Activated naive CD8-positive, alpha-beta T cell treated with anti-CD3 and anti-CD28 coated beads, Interleukin-2, amount 10 ng/mL, durations not matched to agents 7 days and 5 days (primary cell): ENCODE measurements at regions not wholly inside any gene's neighbourhood (a gene's known extent, or its start where the extent isn't known, plus 50 kb on each side); places are given as distances from the start of the nearest gene placed in this dataset.

Experiments
- ATAC-seq: fragments of 150-1000 bp; cut with Tn5 transposase; one replicate; pipeline ENCODE4 v1.10.0; 2021; ENCODE audit warnings: low read depth, moderate library complexity
- POLR2A ChIA-PET: fragments of 350-600 bp; sonication (Branson Sonifier 250); formaldehyde crosslinking; loops from one replicate; lab custom pipeline; 2021; ENCODE audit warnings: antibody characterized with exemption; lab: Charles Lee
- DNase-seq: peaks from one replicate; pipeline ENCODE4 v3.0.0; 2021
- H3K27ac Mint-ChIP-seq: one replicate; pipeline ENCODE4 v1.8.0; 2022; ENCODE audit warnings: mild to moderate bottlenecking, mixed read lengths
- H3K27me3 Mint-ChIP-seq: one replicate; pipeline ENCODE4 v1.8.0; 2022; ENCODE audit warnings: mild to moderate bottlenecking, moderate library complexity, mixed read lengths
- H3K36me3 Mint-ChIP-seq: one replicate; pipeline ENCODE4 v1.8.0; 2021; ENCODE audit warnings: mild to moderate bottlenecking, mixed read lengths
- H3K4me1 Mint-ChIP-seq: one replicate; pipeline ENCODE4 v1.8.0; 2021; ENCODE audit warnings: mixed read lengths
- H3K4me3 Mint-ChIP-seq: one replicate; pipeline ENCODE4 v1.8.0; 2022; ENCODE audit warnings: mild to moderate bottlenecking, moderate library complexity, mixed read lengths
- H3K9me3 Mint-ChIP-seq: one replicate; pipeline ENCODE4 v1.8.0; 2021; ENCODE audit warnings: mixed read lengths

GRCh38 chr13:70895599-70895998 lies 787.3 kb upstream of the KLHL1 start:
- Mint-ChIP-seq H3K4me3 (no peak overlapping the region), H3K9me3 (no peaks in the 10 kb centered on the region), H3K36me3 (no peaks in the 10 kb centered on the region), H3K27me3 (no peaks in the 10 kb centered on the region), H3K4me1 (no peaks in the 10 kb centered on the region), H3K27ac (no peak overlapping the region)
- POLR2A ChIA-PET: no interaction called here
- no peak for DNase-seq
- no peak for ATAC-seq

- no peak for ATAC-seq
- no peak for DNase-seq
- no peak overlapping the region for H3K4me3 Mint-ChIP-seq
- no peaks in the 10 kb centered on the region for H3K36me3 Mint-ChIP-seq
- H3K27me3 Mint-ChIP-seq: no peaks in the 10 kb centered on the region
- no peak overlapping the region for H3K27ac Mint-ChIP-seq
- H3K9me3 Mint-ChIP-seq: no peaks in the 10 kb centered on the region
- H3K4me1 Mint-ChIP-seq: no peaks in the 10 kb centered on the region
- POLR2A ChIA-PET: no interaction called here
Observed at GRCh38 chr13:70894258-70894657, 786.0 kb upstream of the KLHL1 start.

DNA sequence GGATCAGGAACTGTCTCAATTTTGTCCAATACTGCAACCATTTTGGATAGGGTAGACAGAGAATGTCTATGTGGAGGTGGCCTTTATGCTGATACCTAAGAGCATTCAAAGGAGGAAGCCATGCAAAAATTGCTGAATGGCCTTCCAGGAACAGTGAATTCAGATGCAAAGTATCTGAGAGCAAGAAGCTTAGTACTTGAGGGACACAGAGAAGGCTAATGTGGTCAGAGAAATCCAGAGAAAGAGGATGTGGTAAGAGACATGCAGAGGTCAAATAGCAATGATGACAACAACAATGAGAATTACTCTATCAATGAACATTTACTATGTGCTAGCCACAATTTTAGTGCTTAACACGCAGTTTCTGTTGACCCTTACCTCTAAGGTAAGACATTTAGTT lies 785.6 kb upstream of the KLHL1 start:
- H3K36me3 Mint-ChIP-seq: no peaks in the 10 kb centered on the region

DNA sequence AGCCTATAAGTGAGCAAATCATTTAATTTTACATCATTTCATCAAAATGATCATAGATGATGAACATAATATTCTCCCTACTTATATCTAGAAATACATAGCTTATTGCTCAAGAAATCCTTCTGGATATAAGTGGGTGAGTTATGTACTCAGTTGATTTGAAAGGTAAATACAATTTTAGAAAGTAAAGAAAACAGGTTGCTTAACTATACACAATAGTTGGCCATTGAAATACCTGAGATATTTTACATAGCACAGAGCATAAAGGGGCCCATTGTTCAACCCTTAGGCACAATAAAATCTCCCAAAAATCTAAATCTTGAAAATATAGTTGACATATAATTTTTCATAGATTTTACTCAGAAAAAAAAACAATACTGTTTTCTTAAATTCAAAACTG lies 782.0 kb upstream of the KLHL1 start:
- no peak for DNase-seq
- no peaks in the 10 kb centered on the region for H3K27me3 Mint-ChIP-seq
- H3K4me3 Mint-ChIP-seq: no peak overlapping the region
- no peaks in the 10 kb centered on the region for H3K36me3 Mint-ChIP-seq
- POLR2A ChIA-PET: no interaction called here
- no peaks in the 10 kb centered on the region for H3K4me1 Mint-ChIP-seq
- H3K9me3 Mint-ChIP-seq: peaks cover 4% of the 10 kb centered on the region
- no peak overlapping the region for H3K27ac Mint-ChIP-seq
- ATAC-seq: no peak

More for the DNA sequence above, 785.6 kb upstream of the KLHL1 start:
- Mint-ChIP-seq H3K4me1 (no peaks in the 10 kb centered on the region), H3K4me3 (no peak overlapping the region), H3K27ac (no peak overlapping the region), H3K27me3 (no peaks in the 10 kb centered on the region), H3K9me3 (no peaks in the 10 kb centered on the region)
- no peak for DNase-seq
- POLR2A ChIA-PET: no interaction called here
- ATAC-seq: no peak

- POLR2A ChIA-PET: no interaction called here
- no peaks in the 10 kb centered on the region for H3K36me3 Mint-ChIP-seq
- DNase-seq: no peak
- H3K27me3 Mint-ChIP-seq: no peaks in the 10 kb centered on the region
- no peak overlapping the region for H3K4me3 Mint-ChIP-seq
- ATAC-seq: no peak
- H3K4me1 Mint-ChIP-seq: no peaks in the 10 kb centered on the region
- H3K9me3 Mint-ChIP-seq: peaks cover 4% of the 10 kb centered on the region
- H3K27ac Mint-ChIP-seq: no peak overlapping the region
Observed at GRCh38 chr13:70889163-70889562, 780.9 kb upstream of the KLHL1 start.

- no peak for DNase-seq
- H3K27ac Mint-ChIP-seq: no peak overlapping the region
- POLR2A ChIA-PET: no interaction called here
- H3K9me3 Mint-ChIP-seq: peaks cover 6% of the 10 kb centered on the region
- no peak for ATAC-seq
- H3K27me3 Mint-ChIP-seq: no peaks in the 10 kb centered on the region
- H3K36me3 Mint-ChIP-seq: no peaks in the 10 kb centered on the region
- H3K4me3 Mint-ChIP-seq: no peak overlapping the region
- H3K4me1 Mint-ChIP-seq: no peaks in the 10 kb centered on the region
Observed at GRCh38 chr13:70884196-70884595, 775.9 kb upstream of the KLHL1 start.

GRCh38 chr13:70874636-70875035 lies 766.4 kb upstream of the KLHL1 start:
- POLR2A ChIA-PET: no interaction called here
- DNase-seq (no peak), ATAC-seq (no peak)
- H3K36me3 Mint-ChIP-seq: no peaks in the 10 kb centered on the region
- H3K27ac Mint-ChIP-seq: no peak overlapping the region
- H3K9me3 Mint-ChIP-seq: peaks cover 1% of the 10 kb centered on the region
- no peak overlapping the region for H3K4me3 Mint-ChIP-seq
- H3K4me1 Mint-ChIP-seq: no peaks in the 10 kb centered on the region
- no peaks in the 10 kb centered on the region for H3K27me3 Mint-ChIP-seq

GRCh38 chr13:70864731-70865130 lies 756.5 kb upstream of the KLHL1 start:
- ATAC-seq (no peak), DNase-seq (no peak)
- Mint-ChIP-seq H3K36me3 (no peaks in the 10 kb centered on the region), H3K9me3 (no peaks in the 10 kb centered on the region), H3K4me1 (no peaks in the 10 kb centered on the region), H3K4me3 (no peak overlapping the region), H3K27me3 (no peaks in the 10 kb centered on the region), H3K27ac (no peak overlapping the region)
- POLR2A ChIA-PET: no interaction called here

GRCh38 chr13:70856711-70857110 lies 748.5 kb upstream of the KLHL1 start:
- Mint-ChIP-seq H3K36me3 (no peaks in the 10 kb centered on the region), H3K4me1 (no peaks in the 10 kb centered on the region), H3K9me3 (no peaks in the 10 kb centered on the region), H3K27me3 (no peaks in the 10 kb centered on the region), H3K4me3 (no peak overlapping the region), H3K27ac (no peak overlapping the region)
- DNase-seq: no peak
- POLR2A ChIA-PET: no interaction called here
- ATAC-seq: no peak

DNA sequence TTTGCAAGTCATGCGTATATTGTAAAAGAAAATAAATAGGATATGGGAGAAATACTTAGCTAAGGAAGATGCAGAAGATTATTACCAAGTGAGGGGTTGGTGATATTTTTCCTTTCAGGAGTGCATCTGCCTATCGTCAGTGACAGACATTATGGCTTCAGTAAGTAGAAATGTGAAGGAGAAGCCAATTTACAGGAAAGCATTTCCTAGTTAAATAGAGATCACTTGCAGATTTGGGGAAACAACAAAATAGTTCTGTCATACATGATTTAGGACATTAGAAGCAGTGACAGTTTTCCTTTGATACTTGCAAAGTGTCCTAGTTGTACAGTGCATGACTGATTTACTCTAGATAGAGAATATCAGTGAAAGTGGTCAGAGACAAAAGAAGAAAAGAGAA lies 747.8 kb upstream of the KLHL1 start:
- POLR2A ChIA-PET: no interaction called here
- H3K36me3 Mint-ChIP-seq: no peaks in the 10 kb centered on the region
- ATAC-seq (no peak), DNase-seq (no peak)
- no peaks in the 10 kb centered on the region for H3K9me3 Mint-ChIP-seq
- H3K27ac Mint-ChIP-seq: no peak overlapping the region
- no peaks in the 10 kb centered on the region for H3K27me3 Mint-ChIP-seq
- no peaks in the 10 kb centered on the region for H3K4me1 Mint-ChIP-seq
- no peak overlapping the region for H3K4me3 Mint-ChIP-seq

- DNase-seq (no peak), ATAC-seq (no peak)
- Mint-ChIP-seq H3K4me3 (no peak overlapping the region), H3K27me3 (no peaks in the 10 kb centered on the region), H3K36me3 (no peaks in the 10 kb centered on the region), H3K4me1 (no peaks in the 10 kb centered on the region), H3K9me3 (no peaks in the 10 kb centered on the region), H3K27ac (no peak overlapping the region)
- POLR2A ChIA-PET: no interaction called here
Observed at GRCh38 chr13:70849222-70849621, 741.0 kb upstream of the KLHL1 start.

GRCh38 chr13:70844391-70845108 lies 736.3 kb upstream of the KLHL1 start:
- H3K27me3 Mint-ChIP-seq: no peaks in the 10 kb centered on the region
- H3K27ac Mint-ChIP-seq: no peak overlapping the region
- DNase-seq (no peak), ATAC-seq (no peak)
- H3K36me3 Mint-ChIP-seq: no peaks in the 10 kb centered on the region
- H3K9me3 Mint-ChIP-seq: peaks cover 1% of the 10 kb centered on the region
- H3K4me1 Mint-ChIP-seq: no peaks in the 10 kb centered on the region
- no peak overlapping the region for H3K4me3 Mint-ChIP-seq
- POLR2A ChIA-PET: no interaction called here

DNA sequence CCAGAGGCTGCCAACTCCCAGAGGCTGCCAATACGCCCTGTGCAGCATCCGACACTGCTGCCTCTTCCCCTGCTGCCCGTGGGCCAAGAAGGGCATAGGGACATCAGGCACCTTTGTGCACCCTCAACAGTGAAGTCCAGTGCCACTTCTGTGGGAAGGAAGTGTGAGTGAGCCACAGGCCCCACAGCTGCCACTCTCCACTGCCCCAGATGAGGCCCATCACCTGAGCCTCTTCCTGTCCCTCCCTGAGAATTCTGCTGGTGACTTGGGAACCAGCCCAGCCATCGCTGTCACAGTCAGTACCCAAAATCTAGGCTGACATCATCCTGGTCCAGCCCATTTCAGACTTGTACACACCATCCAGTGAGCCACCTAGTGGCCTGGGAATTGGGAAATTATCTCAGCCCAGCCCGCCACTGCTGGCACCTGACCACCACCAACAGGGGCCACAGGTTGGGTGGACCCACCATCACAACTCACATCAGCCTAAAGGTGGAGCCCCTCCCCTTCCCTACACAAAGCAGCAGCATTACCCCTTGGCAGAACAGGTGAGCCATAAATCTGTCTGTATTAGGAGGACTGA lies 733.9 kb upstream of the KLHL1 start:
- Mint-ChIP-seq H3K4me1 (no peaks in the 10 kb centered on the region), H3K27ac (no peak overlapping the region), H3K4me3 (no peak overlapping the region), H3K27me3 (no peaks in the 10 kb centered on the region), H3K9me3 (peaks cover 4% of the 10 kb centered on the region), H3K36me3 (no peaks in the 10 kb centered on the region)
- POLR2A ChIA-PET: no interaction called here
- no peak for DNase-seq
- ATAC-seq: no peak

GRCh38 chr13:70841240-70842061 lies 733.2 kb upstream of the KLHL1 start:
- no peak overlapping the region for H3K27ac Mint-ChIP-seq
- DNase-seq: no peak
- H3K4me1 Mint-ChIP-seq: no peaks in the 10 kb centered on the region
- H3K4me3 Mint-ChIP-seq: no peak overlapping the region
- peaks cover 4% of the 10 kb centered on the region for H3K9me3 Mint-ChIP-seq
- no peak for ATAC-seq
- no peaks in the 10 kb centered on the region for H3K36me3 Mint-ChIP-seq
- POLR2A ChIA-PET: no interaction called here
- no peaks in the 10 kb centered on the region for H3K27me3 Mint-ChIP-seq
